HG02840 (cell line): ENCODE measurements at regions not wholly inside any gene's neighbourhood (a gene's known extent, or its start where the extent isn't known, plus 50 kb on each side); places are given as distances from the start of the nearest gene placed in this dataset.
"Not testable (repeated sequence)": the region's sequence is repeated elsewhere in the genome, so short reads cannot be mapped to it uniquely, and the experiment has no call there.

Experiments used
- ATAC-seq: cut with Tn5 transposase; IDR thresholded peaks from one replicate; pipeline ENCODE4 v1.9.1; 2021; ENCODE audit warnings: mild to moderate bottlenecking, moderate library complexity, moderate number of reproducible peaks; ENCODE audit not compliant: unreplicated experiment, low FRiP score

GRCh38 chr12:41699658-41700057 is 445.0 kb downstream of the GXYLT1 start:
- ATAC-seq: no peak

DNA sequence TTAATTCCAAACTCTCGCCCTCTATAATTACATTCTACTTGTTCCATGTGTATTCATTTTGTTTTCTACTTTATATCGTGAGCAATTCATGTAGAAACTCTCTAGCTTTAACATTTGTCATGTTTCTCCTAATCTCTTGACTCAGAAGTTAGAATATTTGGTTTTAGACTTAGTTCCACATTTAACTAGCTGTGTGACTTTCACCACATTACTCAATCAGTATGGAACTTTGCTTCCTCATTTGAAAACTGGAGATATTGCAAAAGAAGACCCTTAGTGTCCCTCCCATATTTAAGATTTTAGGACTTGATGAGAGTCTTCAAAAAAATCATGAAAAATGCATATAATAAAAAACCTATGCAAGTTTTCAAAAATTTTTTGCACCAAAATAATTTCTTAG is 447.5 kb downstream of the GXYLT1 start:
- ATAC-seq: no peak

- no peak for ATAC-seq
These were observed 459.7 kb downstream of the GXYLT1 start for GRCh38 chr12:41684997-41685396.

GRCh38 chr12:41683513-41684240 is 461.0 kb downstream of the GXYLT1 start:
- no peak for ATAC-seq

GRCh38 chr12:41683023-41683422 is 461.7 kb downstream of the GXYLT1 start:
- ATAC-seq: no peak

DNA sequence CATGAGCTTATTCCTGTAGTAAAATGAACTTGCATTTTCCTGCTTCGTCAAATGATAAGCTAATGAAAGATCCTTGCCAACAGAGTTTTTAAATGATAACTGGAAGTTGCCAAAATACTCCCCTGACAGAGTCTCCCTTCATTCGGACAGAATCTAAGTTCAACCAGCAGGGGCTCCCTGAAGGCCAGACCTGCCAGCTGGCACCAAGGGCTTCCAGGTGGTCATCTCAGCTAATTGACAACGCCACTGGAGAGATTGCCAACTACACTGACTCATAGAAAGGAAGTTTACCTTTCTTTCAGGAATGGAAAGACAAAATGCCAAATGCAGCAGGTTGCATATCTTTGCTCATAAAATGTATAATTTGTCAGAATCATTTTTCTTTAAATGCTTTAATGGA is 462.8 kb downstream of the GXYLT1 start:
- no peak for ATAC-seq

GRCh38 chr12:41680155-41680554 is 464.5 kb downstream of the GXYLT1 start:
- ATAC-seq: no peak

DNA sequence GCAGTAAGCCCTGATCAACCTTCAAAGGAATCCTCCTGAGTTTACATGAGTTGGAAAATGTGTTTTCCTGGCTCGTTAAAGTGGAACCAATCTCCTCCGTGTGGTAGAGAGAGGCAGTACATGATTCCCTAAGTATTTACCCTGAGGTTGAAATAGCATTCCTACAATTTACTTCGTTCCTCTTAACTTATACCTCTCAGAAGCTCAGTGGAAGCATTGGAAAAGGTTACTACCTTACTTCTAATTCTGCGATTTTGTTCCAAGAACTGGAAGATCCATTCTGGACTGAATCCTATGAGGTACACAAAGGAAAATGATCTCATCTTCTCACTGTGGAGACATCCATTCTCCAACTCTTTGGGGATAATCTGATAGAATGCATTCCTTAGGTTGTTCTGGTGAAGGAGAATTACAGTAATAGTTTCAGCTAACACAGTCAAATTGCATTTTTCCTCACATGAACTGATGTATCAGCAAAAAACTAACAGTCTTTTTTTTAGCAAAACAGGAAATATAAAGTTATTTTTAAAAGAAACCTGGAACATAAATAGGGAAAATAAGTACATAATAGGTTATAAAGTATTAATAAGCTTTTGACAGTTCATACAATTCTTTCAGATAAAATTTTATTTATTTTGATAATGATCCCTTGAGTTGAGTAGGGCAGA is 475.6 kb downstream of the PDZRN4 start:
- no peak for ATAC-seq

GRCh38 chr12:41661141-41661765 is 473.1 kb downstream of the PDZRN4 start:
- ATAC-seq: no peak

DNA sequence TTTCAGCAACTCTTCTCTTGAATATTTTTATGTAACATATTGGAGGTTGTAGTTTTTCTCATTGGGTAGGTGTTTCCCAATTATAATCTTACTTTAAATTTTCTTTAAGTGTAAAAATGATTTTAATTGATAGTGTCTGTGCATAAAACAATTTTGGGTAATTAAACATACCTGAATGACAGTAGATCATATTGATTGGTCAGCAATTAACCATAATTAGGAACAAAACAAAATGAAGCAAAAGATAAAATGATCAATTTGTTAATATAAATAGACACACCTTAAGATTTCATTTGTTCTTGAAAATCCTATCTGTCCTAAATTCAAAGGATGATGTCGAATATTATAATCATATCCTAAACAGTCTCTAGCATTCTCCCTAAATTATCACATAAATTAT is 468.3 kb downstream of the PDZRN4 start:
- no peak for ATAC-seq

DNA sequence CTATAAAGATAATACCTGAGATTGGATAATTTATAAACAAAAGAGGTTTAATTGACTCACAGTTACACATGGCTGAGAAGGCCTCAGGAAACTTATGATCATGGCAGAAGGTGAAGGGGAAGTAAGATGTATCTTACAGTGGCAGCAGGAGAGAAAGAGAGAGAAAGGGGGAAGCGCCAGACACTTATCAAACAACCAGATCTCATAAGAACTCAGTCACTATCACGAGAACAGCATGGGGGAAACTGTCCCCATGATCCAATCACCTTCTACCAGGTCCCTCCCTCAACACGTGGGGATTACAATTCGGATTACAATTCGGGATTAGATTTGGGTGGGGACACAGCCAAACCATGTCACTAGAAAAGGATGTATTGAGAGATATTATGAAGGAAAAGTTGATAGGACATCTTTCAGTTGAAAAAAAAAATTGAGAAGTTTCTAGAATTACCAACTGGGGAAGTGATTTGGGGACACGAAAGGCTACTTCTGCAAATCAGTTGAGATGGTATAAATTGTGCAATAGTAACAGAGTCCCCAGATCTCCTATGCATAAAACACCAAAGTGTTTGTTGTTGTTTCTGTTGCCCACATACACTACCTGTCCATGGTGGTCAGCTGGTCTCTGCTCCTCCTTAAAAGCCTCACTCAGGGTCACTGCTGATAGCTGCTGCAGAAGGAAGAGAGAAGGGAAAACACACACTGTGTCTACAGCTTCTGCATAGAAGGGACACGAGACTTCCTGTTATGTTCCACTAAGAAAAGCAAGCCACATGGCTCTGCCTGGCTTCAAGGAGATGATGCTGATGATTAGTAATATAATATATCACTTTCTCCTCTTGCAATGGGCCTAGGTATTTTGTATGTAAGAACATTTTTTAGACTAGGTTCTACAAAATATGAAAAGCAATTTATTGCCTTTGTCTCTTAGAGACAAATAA is 465.5 kb downstream of the PDZRN4 start:
- no peak for ATAC-seq

DNA sequence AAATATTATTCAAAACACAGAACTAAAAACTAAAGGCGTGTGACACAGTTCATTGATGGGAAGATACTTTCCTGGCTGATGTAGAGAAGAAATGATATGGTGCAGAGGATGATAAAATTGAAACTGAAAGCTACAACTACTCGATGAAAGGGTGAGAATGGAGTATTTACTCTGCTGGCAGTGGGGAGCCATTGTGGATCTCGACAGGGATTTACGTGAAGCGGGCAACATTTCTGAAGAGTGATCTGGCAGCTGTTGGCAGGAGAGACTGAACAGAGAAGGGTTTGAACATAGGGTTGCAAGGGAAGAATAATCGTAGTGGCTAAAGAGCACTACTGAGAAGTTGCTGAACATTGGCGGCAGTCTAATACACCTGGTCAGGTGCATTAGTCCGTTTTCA is 464.9 kb downstream of the PDZRN4 start:
- ATAC-seq: no peak

- no peak for ATAC-seq
These were observed 457.5 kb downstream of the PDZRN4 start for GRCh38 chr12:41645624-41646023.

GRCh38 chr12:41642808-41643207 is 454.7 kb downstream of the PDZRN4 start:
- not testable (repeated sequence) for ATAC-seq

DNA sequence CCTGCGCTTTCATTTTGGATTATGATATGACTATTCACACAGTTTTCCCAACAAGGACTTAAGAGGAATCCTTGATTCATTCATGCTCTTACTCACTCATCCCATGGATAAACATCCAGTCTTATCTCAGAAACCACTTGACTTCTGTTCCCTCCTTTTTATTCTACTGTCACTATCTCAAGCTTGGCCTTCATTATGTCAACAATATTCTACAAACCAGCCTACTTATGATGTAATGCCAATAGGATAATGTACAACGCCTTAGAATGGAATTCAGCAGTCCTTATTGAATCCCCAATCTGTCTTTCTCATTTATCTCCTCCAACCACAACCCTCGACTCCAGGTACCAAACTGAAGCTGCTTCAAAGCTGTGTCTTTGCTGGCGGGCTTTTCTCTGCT is 448.5 kb downstream of the PDZRN4 start:
- ATAC-seq: no peak

DNA sequence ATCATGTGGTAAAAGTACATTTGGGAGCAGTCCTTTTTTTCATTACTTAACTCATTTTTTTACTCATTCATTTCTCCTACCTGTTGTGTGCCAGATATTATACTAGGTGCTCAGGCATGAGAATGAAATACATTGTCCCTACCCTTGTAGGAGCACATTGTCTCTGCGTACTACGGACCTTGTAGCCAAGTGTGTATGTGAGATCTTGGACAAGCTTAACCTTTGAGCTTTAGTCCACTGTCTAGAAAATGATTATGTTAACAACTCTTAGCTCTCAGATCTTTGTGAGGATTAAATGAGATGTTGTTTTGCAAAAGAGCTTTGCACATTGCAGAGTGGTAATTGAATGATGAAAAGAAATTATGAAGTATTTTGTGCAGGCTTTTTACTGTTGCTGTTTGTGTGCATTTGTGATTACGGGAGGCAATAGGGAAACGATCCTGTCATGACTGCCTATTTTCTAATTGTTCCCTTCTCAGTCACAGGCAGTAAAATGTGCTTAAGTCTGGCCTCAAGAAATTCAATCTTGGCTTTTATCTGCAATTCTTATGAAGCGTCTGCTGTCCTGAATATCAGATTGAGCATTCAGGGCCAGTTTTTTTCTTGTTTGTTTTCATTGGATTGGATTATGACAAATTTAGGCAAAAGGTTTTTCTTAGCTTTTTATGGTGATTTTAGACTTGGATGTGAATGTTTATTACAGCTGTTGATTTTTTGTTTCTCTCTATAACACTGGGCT is 447.7 kb downstream of the PDZRN4 start:
- no peak for ATAC-seq

DNA sequence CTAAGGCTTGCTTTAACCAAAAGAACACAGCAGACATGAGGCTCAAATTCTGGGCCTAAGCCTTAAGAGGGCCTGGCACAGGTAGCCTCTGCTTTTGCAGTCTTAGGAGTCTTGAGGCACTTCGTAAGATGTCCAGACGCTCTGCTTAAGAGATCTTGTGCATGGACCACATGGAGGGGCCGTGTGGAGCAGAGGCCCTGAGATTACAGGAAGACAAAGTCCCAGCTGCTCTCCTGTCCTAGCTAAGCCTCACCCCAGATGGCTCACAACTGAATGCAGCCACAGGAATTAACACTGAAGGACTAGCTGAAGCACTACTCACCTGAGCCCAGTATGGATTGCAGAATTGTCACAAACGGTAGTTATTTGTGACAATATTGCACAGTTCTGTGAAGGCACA is 446.0 kb downstream of the PDZRN4 start:
- ATAC-seq: no peak

DNA sequence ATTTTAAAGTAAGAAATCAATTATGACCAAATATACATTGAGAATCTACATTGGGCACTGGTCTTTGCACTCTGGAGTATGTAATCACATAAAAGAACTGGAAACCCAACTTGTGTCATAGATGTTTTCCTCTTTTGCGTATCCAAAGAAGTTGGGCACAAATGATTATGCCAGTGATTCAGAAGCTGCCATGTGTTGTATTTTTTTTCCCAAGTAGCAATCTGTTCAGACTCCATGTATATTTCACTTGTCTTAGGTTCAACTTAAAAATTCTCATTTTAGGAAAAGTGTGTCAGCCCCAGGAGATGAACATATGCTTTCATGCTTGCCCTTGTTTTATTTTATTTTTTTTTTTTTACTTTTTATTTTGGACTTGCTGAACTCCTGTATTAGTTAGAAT is 441.5 kb downstream of the PDZRN4 start:
- ATAC-seq: no peak

- no peak for ATAC-seq
These were observed 439.4 kb downstream of the PDZRN4 start for GRCh38 chr12:41627476-41627875.

DNA sequence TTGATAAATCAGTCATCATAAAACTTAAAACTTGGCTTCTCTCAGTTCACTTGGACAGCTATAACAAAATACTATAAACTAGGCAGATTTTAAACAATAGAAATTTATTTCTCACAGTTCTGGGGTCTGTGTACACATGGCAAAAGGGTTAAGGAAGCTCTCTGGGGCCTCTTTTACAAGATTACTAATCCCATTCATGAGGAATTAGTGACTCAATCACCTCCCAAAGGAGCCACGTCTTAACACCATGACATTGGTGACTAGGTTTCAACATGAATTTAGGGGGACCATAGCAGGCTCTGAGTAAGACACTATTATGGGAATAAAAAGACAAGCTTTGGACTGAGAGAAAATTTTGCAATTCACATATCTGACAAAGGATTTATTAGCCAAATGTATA is 436.5 kb downstream of the PDZRN4 start:
- no peak for ATAC-seq
